HG02642 (cell line): ENCODE measurements at regions not wholly inside any gene's neighbourhood (a gene's known extent, or its start where the extent isn't known, plus 50 kb on each side); places are given as distances from the start of the nearest gene placed in this dataset.
"Not testable (repeated sequence)": the region's sequence is repeated elsewhere in the genome, so short reads cannot be mapped to it uniquely, and the experiment has no call there.

Experiments
- ATAC-seq: cut with Tn5 transposase; IDR thresholded peaks from one replicate; pipeline ENCODE4 v1.9.1; 2021; ENCODE audit warnings: mild to moderate bottlenecking; ENCODE audit not compliant: unreplicated experiment, poor library complexity

DNA sequence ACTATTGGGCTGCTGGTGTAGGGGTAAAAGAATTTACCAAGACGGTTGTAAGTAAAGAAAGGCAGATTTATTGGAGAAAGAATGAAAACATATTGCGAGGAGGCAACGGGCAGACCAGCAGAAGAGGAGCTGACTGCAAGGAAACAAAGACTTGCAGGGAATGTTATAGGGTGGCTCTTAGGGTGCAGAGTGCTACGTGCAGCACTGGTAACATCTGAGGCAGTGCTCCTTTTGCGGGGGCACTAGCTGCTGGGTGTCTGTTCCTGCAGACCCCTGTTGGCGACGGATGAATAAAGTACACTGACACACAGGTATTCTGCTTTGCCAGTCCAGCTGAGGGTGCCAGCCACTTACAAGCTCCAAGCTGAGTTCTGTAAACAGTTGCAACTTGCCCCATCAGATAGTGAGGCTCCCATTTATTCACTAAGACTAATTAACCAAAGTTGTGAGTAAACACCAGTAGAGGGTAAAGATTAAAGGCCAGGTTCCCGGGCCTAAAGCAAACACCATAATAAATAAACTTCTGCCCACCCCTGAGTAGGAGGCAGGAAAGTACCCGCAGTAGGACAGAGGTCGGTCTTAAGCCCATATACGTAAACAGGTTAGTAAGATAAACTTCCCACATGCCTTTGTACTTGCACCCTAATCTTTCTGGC, 140.2 kb upstream of the KCNK1 start:
- no peak for ATAC-seq

- ATAC-seq: no peak
Measured at GRCh38 chr1:233477359-233477758, 136.5 kb upstream of the KCNK1 start.

DNA sequence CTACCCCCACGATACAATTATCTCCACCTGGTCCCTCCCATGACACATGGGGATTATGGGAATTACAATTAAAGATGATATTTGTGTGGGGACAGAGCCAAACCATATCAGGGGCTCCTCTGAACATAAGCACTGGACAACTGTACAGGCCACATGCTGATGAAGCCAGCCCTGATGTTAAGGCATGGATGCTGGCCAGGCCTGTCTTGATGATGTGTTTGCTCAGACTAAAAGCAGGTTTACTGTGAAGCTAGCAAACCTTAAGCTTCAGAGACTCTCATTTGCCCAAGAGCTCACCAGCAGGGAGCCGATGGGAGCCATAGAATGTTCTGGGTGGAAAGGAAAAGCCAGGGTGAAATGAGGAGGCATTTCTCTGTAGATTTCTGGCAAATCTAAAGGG, 135.3 kb upstream of the KCNK1 start:
- ATAC-seq: no peak

GRCh38 chr1:233479110-233479890, 134.6 kb upstream of the KCNK1 start:
- no peak for ATAC-seq

GRCh38 chr1:233480198-233480597, 133.7 kb upstream of the KCNK1 start:
- ATAC-seq: no peak

GRCh38 chr1:233482388-233482787, 131.5 kb upstream of the KCNK1 start:
- no peak for ATAC-seq

GRCh38 chr1:233485385-233485784, 128.5 kb upstream of the KCNK1 start:
- no peak for ATAC-seq

DNA sequence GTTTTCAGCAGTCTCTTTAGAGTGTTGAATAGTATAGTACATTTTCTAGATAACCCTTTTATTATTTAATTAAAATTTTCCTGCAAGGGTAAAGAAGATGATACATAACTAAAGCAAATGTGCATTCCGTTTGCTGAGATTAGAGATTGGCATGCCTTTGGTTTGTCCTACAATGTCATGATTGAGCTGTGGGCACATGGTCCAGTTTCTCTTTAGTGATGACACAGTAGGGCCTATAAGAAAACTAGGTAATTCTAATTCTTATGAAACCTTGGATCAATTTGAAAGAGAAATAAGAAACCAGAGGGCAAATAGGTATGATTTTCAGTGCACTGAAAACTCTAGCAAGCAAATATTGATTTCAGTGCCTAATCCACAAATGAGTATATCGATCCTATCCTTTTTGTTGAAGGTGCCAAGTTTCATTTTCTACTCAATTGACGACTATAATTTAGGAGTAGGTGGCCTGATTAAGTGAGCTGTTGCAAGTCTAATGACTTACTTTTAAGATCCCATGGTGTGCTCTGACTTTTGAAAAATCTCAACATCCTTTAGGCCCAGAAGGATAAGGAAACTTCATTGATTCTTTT, 128.0 kb upstream of the KCNK1 start:
- no peak for ATAC-seq

- ATAC-seq: no peak
Measured at GRCh38 chr1:233487408-233487807, 126.5 kb upstream of the KCNK1 start.

- no peak for ATAC-seq
Measured at GRCh38 chr1:233489411-233489810, 124.5 kb upstream of the KCNK1 start.

DNA sequence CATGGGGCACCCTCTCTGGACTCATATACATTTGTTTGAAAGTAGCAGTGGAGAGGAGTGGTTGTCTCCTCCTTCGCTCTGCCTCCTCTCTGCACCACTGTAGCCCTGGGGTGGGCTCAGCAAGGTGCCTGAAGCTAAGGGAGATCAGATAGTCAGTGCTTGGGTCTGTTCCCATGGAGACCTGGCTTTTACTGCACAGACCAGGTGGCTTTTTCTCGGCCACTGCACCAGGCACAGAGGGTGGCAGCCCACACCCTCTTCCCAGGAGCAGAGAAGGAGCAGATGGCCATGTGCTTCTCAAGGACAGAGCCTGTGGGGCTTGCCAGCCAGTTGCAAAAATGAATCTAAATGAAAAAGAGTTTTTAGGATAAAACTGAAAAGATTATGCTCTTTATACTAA, 123.4 kb upstream of the KCNK1 start:
- no peak for ATAC-seq

GRCh38 chr1:233491953-233492620, 121.8 kb upstream of the KCNK1 start:
- no peak for ATAC-seq

DNA sequence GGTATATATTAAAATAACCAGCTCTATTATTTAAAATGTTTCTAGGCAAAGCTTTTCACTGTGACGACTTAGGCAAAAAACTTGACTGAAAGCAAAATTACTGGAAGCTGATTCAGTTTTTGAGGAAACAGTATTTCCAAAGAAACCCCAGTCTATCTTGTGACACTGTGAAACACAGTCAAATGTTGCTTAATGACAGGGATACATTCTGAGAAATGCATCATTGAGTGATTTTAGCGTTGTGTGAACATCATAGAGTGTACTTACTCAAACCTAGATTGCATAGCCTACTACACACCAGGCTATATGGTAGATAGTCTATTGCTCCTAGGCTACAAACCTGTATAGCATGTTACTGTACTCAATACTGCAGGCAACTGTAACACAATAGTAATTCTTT, 116.9 kb upstream of the KCNK1 start:
- ATAC-seq: no peak

GRCh38 chr1:233497679-233498078, 116.2 kb upstream of the KCNK1 start:
- ATAC-seq: no peak

DNA sequence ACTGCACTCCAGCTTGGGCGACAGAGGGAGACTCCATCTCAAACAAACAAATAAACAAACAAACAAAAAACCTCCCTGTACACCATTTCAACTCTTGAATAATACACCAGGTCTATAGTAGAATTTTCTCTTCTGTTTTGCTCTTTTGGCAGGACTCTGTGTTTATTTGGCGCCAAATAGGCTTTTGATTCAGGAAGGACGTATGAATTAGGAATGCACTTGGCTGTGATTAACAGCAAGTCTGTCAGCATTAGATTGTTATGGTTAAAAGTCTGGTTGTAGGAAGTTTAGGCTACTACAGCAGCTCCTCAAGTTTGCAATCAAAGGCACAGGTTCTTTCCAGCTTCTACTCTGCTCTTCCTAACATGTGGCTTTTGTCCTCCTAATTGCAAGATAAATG, 113.8 kb upstream of the KCNK1 start:
- no peak for ATAC-seq

DNA sequence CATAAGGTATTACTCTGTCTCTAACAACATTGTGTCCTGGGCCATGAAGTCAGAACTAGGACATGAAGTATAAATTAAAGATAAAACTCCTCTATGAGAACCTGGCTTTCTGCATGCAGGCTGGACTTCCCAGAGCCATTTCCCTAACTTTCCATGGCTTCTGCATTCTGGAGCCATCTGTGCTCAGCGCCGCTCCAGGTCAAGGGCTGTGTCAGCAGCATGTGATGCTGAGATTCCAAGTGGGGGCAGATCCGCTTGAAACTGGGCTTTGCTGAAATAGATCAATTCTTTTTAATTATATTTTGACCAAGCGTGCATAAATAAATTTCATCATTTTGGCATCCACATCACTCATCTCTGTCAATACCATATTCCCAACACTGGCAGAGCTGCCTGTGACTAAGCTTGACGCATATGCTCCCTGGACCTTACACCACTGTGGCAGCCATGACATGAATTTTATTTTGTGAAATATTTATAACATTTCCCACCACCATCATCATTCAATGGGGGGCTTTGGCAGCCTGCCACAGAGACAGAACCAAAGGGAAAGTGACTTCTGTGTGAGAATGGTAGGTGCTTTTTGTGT, 110.4 kb upstream of the KCNK1 start:
- no peak for ATAC-seq

GRCh38 chr1:233505130-233505529, 108.8 kb upstream of the KCNK1 start:
- ATAC-seq: no peak

DNA sequence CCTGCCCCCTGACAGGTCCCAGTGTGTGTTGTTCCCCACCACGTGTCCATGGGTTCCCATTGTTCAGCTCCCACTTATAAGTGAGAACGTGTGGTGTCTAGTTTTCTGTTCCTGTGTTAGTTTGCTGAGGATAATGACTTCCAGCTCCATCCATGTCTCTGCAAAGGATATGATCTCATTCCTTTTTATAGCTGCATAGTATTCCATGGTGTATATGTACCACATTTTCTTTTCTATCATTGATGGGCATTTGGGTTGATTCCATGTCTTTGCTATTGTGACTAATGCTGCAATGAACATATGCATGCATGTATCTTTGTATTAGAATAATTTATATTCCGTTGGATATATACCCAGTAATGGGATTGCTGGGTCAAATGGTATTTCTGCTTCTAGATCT, 108.0 kb upstream of the KCNK1 start:
- not testable (repeated sequence) for ATAC-seq

GRCh38 chr1:233509526-233509925, 104.4 kb upstream of the KCNK1 start:
- no peak for ATAC-seq

DNA sequence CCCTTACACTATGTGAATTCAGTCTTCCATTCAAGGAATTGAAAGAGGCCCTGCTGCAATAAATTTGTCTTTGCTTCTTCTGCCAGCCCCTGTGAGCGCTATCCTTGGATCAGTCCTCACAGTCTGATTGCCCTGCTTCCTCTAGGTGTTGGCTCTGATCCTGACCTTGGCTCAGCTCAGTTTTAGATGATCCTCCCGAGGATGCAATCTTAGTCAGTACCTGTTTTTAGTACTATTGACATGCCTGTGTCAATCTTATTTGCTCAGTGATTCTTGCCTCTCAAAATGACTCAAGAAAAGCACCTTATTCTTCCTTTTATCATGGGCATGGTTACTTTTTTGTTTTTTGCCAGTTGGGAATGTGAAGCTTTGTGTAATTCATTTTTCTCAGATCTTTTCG, 101.4 kb upstream of the KCNK1 start:
- ATAC-seq: no peak

- no peak for ATAC-seq
Measured at GRCh38 chr1:233513431-233513830, 100.5 kb upstream of the KCNK1 start.
